ENCODE measurements at regions not wholly inside any gene's neighbourhood (a gene's known extent, or its start where the extent isn't known, plus 50 kb on each side); places are given as distances from the start of the nearest gene placed in this dataset.

DNA sequence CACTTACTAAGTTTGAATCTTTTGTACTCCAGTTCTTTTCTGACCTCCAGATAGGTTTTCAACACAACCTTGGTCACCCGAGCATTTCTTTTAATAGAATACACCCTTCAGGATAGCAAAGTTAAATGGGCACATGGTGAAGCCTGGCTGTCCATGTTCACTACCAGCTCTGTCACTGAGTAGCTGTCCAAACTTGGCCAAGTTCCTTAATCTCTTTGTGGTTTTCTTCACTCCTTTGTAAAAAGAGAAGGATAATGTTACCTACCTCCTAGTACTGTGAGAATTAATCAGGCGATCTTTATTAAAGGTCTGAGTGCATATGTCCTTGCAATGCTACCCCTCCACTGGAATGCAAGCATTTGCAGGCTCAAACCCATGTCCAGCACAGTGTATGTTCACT, 128.1 kb upstream of the PTPRZ1 start:
- Histone ChIP-seq H3K9me3 (ENCODE audit: insufficient read depth, low read depth, low read length) (no peaks in the 10 kb centered on the region), H2AFZ (ENCODE audit: low read length) (no peak overlapping the region), H3K27me3 (ENCODE audit: insufficient read depth, low read length, poor library complexity, severe bottlenecking) (no peaks in the 10 kb centered on the region), H3K9me2 (replicated peaks; ENCODE audit: low read depth, low read length) (no peaks in the 10 kb centered on the region; the same call in 1 of the 2 replicates), H3K4me2 (ENCODE audit: low read depth, low read length, poor library complexity, severe bottlenecking) (no peak overlapping the region), H3K9ac (ENCODE audit: low read depth, low read length, poor library complexity, severe bottlenecking) (no peak overlapping the region), H3K79me2 (ENCODE audit: insufficient read depth, low read length) (no peaks in the 10 kb centered on the region), H4K20me1 (ENCODE audit: insufficient read depth, low read length, poor library complexity, severe bottlenecking) (no peaks in the 10 kb centered on the region), H3K4me3 (ENCODE audit: low read length, poor library complexity, severe bottlenecking) (no peak overlapping the region), H3K36me3 (ENCODE audit: insufficient read depth, low read length) (no peaks in the 10 kb centered on the region), H3K4me1 (ENCODE audit: insufficient read depth, low read length, poor library complexity, severe bottlenecking) (no peaks in the 10 kb centered on the region), H3F3A (ENCODE audit: low read depth) (no peaks in the 10 kb centered on the region)
- TF ChIP-seq, protein P1, sequence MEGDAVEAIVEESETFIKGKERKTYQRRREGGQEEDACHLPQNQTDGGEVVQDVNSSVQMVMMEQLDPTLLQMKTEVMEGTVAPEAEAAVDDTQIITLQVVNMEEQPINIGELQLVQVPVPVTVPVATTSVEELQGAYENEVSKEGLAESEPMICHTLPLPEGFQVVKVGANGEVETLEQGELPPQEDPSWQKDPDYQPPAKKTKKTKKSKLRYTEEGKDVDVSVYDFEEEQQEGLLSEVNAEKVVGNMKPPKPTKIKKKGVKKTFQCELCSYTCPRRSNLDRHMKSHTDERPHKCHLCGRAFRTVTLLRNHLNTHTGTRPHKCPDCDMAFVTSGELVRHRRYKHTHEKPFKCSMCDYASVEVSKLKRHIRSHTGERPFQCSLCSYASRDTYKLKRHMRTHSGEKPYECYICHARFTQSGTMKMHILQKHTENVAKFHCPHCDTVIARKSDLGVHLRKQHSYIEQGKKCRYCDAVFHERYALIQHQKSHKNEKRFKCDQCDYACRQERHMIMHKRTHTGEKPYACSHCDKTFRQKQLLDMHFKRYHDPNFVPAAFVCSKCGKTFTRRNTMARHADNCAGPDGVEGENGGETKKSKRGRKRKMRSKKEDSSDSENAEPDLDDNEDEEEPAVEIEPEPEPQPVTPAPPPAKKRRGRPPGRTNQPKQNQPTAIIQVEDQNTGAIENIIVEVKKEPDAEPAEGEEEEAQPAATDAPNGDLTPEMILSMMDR (conservative IDR thresholded peaks at IDR 0.05; ENCODE audit: low read length) = no peak
- TF ChIP-seq EZH2phosphoT487 (IDR thresholded peaks at IDR 0.05; ENCODE audit: borderline replicate concordance) = no peak

DNA sequence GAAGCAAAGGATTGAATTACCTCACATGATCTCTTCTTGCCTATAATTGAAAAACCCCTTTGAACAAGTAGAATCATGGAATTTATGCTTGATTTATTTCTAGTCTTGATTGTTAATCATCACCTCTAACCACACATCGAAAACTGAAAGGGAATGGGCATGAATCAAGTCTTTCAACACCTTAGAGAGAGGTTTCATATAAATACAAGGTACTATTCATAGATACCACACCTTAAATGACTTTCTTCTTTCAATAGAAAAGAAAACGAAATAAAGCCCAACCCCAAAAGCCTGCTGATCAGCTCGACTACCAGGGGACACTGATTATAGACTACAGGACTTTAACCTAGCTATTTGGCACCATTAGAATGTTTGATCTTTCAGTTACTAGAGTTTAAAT, 128.6 kb upstream of the PTPRZ1 start:
- Histone ChIP-seq H3F3A (ENCODE audit: low read depth) (no peaks in the 10 kb centered on the region), H2AFZ (ENCODE audit: low read length) (no peak overlapping the region), H3K4me2 (ENCODE audit: low read depth, low read length, poor library complexity, severe bottlenecking) (no peak overlapping the region), H3K4me1 (ENCODE audit: insufficient read depth, low read length, poor library complexity, severe bottlenecking) (no peaks in the 10 kb centered on the region), H4K20me1 (ENCODE audit: insufficient read depth, low read length, poor library complexity, severe bottlenecking) (no peaks in the 10 kb centered on the region), H3K27me3 (ENCODE audit: insufficient read depth, low read length, poor library complexity, severe bottlenecking) (no peaks in the 10 kb centered on the region), H3K9me3 (ENCODE audit: insufficient read depth, low read depth, low read length) (no peaks in the 10 kb centered on the region), H3K36me3 (ENCODE audit: insufficient read depth, low read length) (no peaks in the 10 kb centered on the region), H3K9me2 (replicated peaks; ENCODE audit: low read depth, low read length) (no peaks in the 10 kb centered on the region; the same call in 1 of the 2 replicates), H3K9ac (ENCODE audit: low read depth, low read length, poor library complexity, severe bottlenecking) (no peak overlapping the region), H3K79me2 (ENCODE audit: insufficient read depth, low read length) (no peaks in the 10 kb centered on the region), H3K4me3 (ENCODE audit: low read length, poor library complexity, severe bottlenecking) (no peak overlapping the region)
- TF ChIP-seq, protein P1 (conservative IDR thresholded peaks at IDR 0.05; ENCODE audit: low read length) = no peak
- no peak for TF ChIP-seq EZH2phosphoT487 (IDR thresholded peaks at IDR 0.05; ENCODE audit: borderline replicate concordance)

DNA sequence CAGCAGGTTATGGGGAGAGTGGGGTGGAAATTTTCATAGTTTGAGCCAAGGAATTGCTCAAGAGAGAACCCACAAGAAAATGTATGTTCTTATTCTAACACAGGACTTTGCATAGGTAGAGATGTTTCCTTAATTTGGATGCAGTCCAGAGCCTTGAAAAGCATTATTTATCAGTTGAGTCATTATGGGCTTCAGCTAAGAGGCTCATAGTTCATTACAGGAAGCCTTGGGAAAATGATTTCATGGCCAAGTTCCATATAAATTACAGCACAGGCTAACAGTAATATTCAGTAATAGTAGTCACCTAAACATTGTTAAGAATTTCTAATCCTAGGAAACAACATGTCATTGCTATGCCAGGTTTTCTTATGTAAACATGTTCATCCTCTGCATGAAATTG, 131.1 kb upstream of the PTPRZ1 start:
- Histone ChIP-seq H3K9me3 (ENCODE audit: insufficient read depth, low read depth, low read length) (no peaks in the 10 kb centered on the region), H3K27me3 (ENCODE audit: insufficient read depth, low read length, poor library complexity, severe bottlenecking) (no peaks in the 10 kb centered on the region), H3K9ac (ENCODE audit: low read depth, low read length, poor library complexity, severe bottlenecking) (no peak overlapping the region), H3F3A (ENCODE audit: low read depth) (no peaks in the 10 kb centered on the region), H3K4me2 (ENCODE audit: low read depth, low read length, poor library complexity, severe bottlenecking) (no peak overlapping the region), H3K9me2 (replicated peaks; ENCODE audit: low read depth, low read length) (no peaks in the 10 kb centered on the region; the same call in 1 of the 2 replicates), H3K4me1 (ENCODE audit: insufficient read depth, low read length, poor library complexity, severe bottlenecking) (no peaks in the 10 kb centered on the region), H3K79me2 (ENCODE audit: insufficient read depth, low read length) (no peaks in the 10 kb centered on the region), H3K36me3 (ENCODE audit: insufficient read depth, low read length) (no peaks in the 10 kb centered on the region), H4K20me1 (ENCODE audit: insufficient read depth, low read length, poor library complexity, severe bottlenecking) (no peaks in the 10 kb centered on the region), H3K4me3 (ENCODE audit: low read length, poor library complexity, severe bottlenecking) (no peak overlapping the region), H2AFZ (ENCODE audit: low read length) (no peak overlapping the region)
- TF ChIP-seq, protein P1 (conservative IDR thresholded peaks at IDR 0.05; ENCODE audit: low read length) = no peak
- no peak for TF ChIP-seq EZH2phosphoT487 (IDR thresholded peaks at IDR 0.05; ENCODE audit: borderline replicate concordance)

Measured in Loucy (cell line).